Astrocyte (in vitro differentiated cells and primary cell): ENCODE measurements at regions not wholly inside any gene's neighbourhood (a gene's known extent, or its start where the extent isn't known, plus 50 kb on each side); places are given as distances from the start of the nearest gene placed in this dataset.

Experiments
- DNase-seq: peaks from one replicate; pipeline ENCODE4 v3.0.0-alpha.2; 2010; ENCODE audit warnings: low read depth
- FAIRE-seq: peaks from 2 replicates; lab custom pipeline; 2011; peaks lifted over from hg19 to GRCh38; lab: Jason Lieb, UNC
- H2AFZ ChIP-seq: 2 replicates; pipeline ENCODE4 v1.6.0; 2012; ENCODE audit warnings: low read depth, low read length, inconsistent platforms
- H3K27ac ChIP-seq: 2 replicates; pipeline ENCODE4 v1.5.1; 2011; ENCODE audit warnings: low read depth, low read length, inconsistent platforms
- H3K27me3 ChIP-seq: 2 replicates; pipeline ENCODE4 v1.6.0; 2011; ENCODE audit warnings: low read length, inconsistent platforms; ENCODE audit not compliant: insufficient read depth
- H3K36me3 ChIP-seq: 2 replicates; pipeline ENCODE4 v1.5.1; 2011; ENCODE audit warnings: low read length, inconsistent platforms; ENCODE audit not compliant: insufficient read depth
- H3K4me1 ChIP-seq: 2 replicates; pipeline ENCODE4 v1.5.1; 2011; ENCODE audit warnings: low read length, inconsistent platforms; ENCODE audit not compliant: insufficient read depth
- H3K4me2 ChIP-seq: 2 replicates; pipeline ENCODE4 v1.6.0; 2012; ENCODE audit warnings: low read length, inconsistent platforms
- H3K4me3 ChIP-seq: 2 replicates; pipeline ENCODE4 v1.5.1; 2011; ENCODE audit warnings: low read depth, mild to moderate bottlenecking, low read length, inconsistent platforms; ENCODE audit not compliant: insufficient read depth
- H3K79me2 ChIP-seq: 2 replicates; pipeline ENCODE4 v1.6.0; 2012; ENCODE audit warnings: mild to moderate bottlenecking, low read length, inconsistent platforms; ENCODE audit not compliant: insufficient read depth
- H3K9ac ChIP-seq: 2 replicates; pipeline ENCODE4 v1.6.0; 2012; ENCODE audit warnings: mild to moderate bottlenecking, low read length, inconsistent platforms
- H3K9me3 ChIP-seq: 2 replicates; pipeline ENCODE4 v1.5.1; 2012; ENCODE audit warnings: low read depth, mild to moderate bottlenecking, low read length, inconsistent platforms; ENCODE audit not compliant: insufficient read depth
- H4K20me1 ChIP-seq: 2 replicates; pipeline ENCODE4 v1.6.0; 2012; ENCODE audit warnings: low read length, inconsistent platforms; ENCODE audit not compliant: insufficient read depth
- H3K27ac Mint-ChIP-seq: one replicate; pipeline ENCODE4 v1.8.0; 2021; ENCODE audit warnings: mild to moderate bottlenecking, mixed read lengths; ENCODE audit not compliant: unreplicated experiment
- H3K27me3 Mint-ChIP-seq: one replicate; pipeline ENCODE4 v1.8.0; 2021; ENCODE audit warnings: low read depth, mixed read lengths; ENCODE audit not compliant: unreplicated experiment
- H3K36me3 Mint-ChIP-seq: one replicate; pipeline ENCODE4 v1.8.0; 2021; ENCODE audit warnings: low read depth, mixed read lengths; ENCODE audit not compliant: unreplicated experiment
- H3K4me1 Mint-ChIP-seq: one replicate; pipeline ENCODE4 v1.8.0; 2021; ENCODE audit warnings: low read depth, mixed read lengths; ENCODE audit not compliant: unreplicated experiment
- H3K4me3 Mint-ChIP-seq: one replicate; pipeline ENCODE4 v1.8.0; 2021; ENCODE audit warnings: mild to moderate bottlenecking, moderate library complexity, mixed read lengths; ENCODE audit not compliant: unreplicated experiment
- H3K9me3 Mint-ChIP-seq: one replicate; pipeline ENCODE4 v1.8.0; 2021; ENCODE audit warnings: mild to moderate bottlenecking, mixed read lengths; ENCODE audit not compliant: unreplicated experiment
- CTCF ChIP-seq: IDR thresholded peaks from 2 replicates; pipeline ENCODE4 v1.5.1; 2011; ENCODE audit warnings: low read depth, mild to moderate bottlenecking, inconsistent platforms, low read length, moderate library complexity; ENCODE audit not compliant: insufficient read depth
- EZH2 ChIP-seq: IDR thresholded peaks from 2 replicates; pipeline ENCODE4 v1.6.1; 2012; ENCODE audit warnings: mild to moderate bottlenecking, low read length, inconsistent platforms; ENCODE audit not compliant: insufficient read depth

- DNase-seq, result no peak
- no peaks in the 10 kb centered on the region for H3K4me1 Mint-ChIP-seq
- Histone ChIP-seq H2AFZ (no peak overlapping the region), H3K79me2 (no peaks in the 10 kb centered on the region), H3K9me3 (no peaks in the 10 kb centered on the region), H4K20me1 (no peaks in the 10 kb centered on the region), H3K4me3 (no peak overlapping the region), H3K9ac (no peak overlapping the region), H3K4me1 (no peaks in the 10 kb centered on the region), H3K27ac (no peak overlapping the region), H3K36me3 (no peaks in the 10 kb centered on the region), H3K4me2 (no peak overlapping the region), H3K27me3 (no peaks in the 10 kb centered on the region)
- no peak for TF ChIP-seq CTCF
- no peak for TF ChIP-seq EZH2
- H3K27ac Mint-ChIP-seq, result no peak overlapping the region
- no peaks in the 10 kb centered on the region for H3K36me3 Mint-ChIP-seq
- H3K27me3 Mint-ChIP-seq, result peaks cover 2% of the 10 kb centered on the region
- H3K4me3 Mint-ChIP-seq, result no peak overlapping the region
- H3K9me3 Mint-ChIP-seq, result no peaks in the 10 kb centered on the region
- no peak for FAIRE-seq
Measured at GRCh38 chr16:61210076-61210475, 826.2 kb downstream of the CDH8 start.

- H3K27ac ChIP-seq, result no peak overlapping the region
- H3K36me3 ChIP-seq, result no peaks in the 10 kb centered on the region
- H3K27me3 Mint-ChIP-seq, result peaks cover 3% of the 10 kb centered on the region
- no peak overlapping the region for H3K4me2 ChIP-seq
- no peaks in the 10 kb centered on the region for H3K9me3 ChIP-seq
- DNase-seq (no peak), FAIRE-seq (no peak)
- no peak overlapping the region for H2AFZ ChIP-seq
- no peaks in the 10 kb centered on the region for H3K79me2 ChIP-seq
- H4K20me1 ChIP-seq, result no peaks in the 10 kb centered on the region
- H3K4me3 Mint-ChIP-seq, result no peak overlapping the region
- H3K27me3 ChIP-seq, result no peaks in the 10 kb centered on the region
- no peaks in the 10 kb centered on the region for H3K4me1 Mint-ChIP-seq
- peaks cover 2% of the 10 kb centered on the region for H3K9me3 Mint-ChIP-seq
- H3K27ac Mint-ChIP-seq, result no peak overlapping the region
- H3K4me1 ChIP-seq, result no peaks in the 10 kb centered on the region
- no peak overlapping the region for H3K4me3 ChIP-seq
- no peak for TF ChIP-seq EZH2
- TF ChIP-seq CTCF, result no peak
- no peaks in the 10 kb centered on the region for H3K36me3 Mint-ChIP-seq
- H3K9ac ChIP-seq, result no peak overlapping the region
Measured at GRCh38 chr16:61195006-61195405, 841.2 kb downstream of the CDH8 start.

- Histone ChIP-seq H3K9me3 (no peaks in the 10 kb centered on the region), H3K27ac (no peak overlapping the region), H3K4me2 (no peak overlapping the region), H4K20me1 (no peaks in the 10 kb centered on the region), H3K4me1 (no peaks in the 10 kb centered on the region), H3K36me3 (no peaks in the 10 kb centered on the region), H3K79me2 (no peaks in the 10 kb centered on the region), H3K9ac (no peak overlapping the region), H3K4me3 (no peak overlapping the region), H3K27me3 (no peaks in the 10 kb centered on the region), H2AFZ (no peak overlapping the region)
- no peak overlapping the region for H3K4me3 Mint-ChIP-seq
- peaks cover 2% of the 10 kb centered on the region for H3K9me3 Mint-ChIP-seq
- DNase-seq (no peak), FAIRE-seq (no peak)
- H3K4me1 Mint-ChIP-seq, result no peaks in the 10 kb centered on the region
- no peak for TF ChIP-seq CTCF
- no peak for TF ChIP-seq EZH2
- H3K36me3 Mint-ChIP-seq, result no peaks in the 10 kb centered on the region
- peaks cover 3% of the 10 kb centered on the region for H3K27me3 Mint-ChIP-seq
- H3K27ac Mint-ChIP-seq, result no peak overlapping the region
Measured at GRCh38 chr16:61194573-61194972, 841.7 kb downstream of the CDH8 start.
